ENCODE measurements at regions not wholly inside any gene's neighbourhood (a gene's known extent, or its start where the extent isn't known, plus 50 kb on each side); places are given as distances from the start of the nearest gene placed in this dataset.
A peak's percentile ranks its signal among the peaks of the same experiment; 100 is the strongest.
"Not testable (repeated sequence)": the region's sequence is repeated elsewhere in the genome, so short reads cannot be mapped to it uniquely, and the experiment has no call there.

- no peak for TF ChIP-seq CTCF (IDR thresholded peaks at IDR 0.05; ENCODE audit: unreplicated experiment)
- no peak overlapping the region for H3K27ac Mint-ChIP-seq (ENCODE audit: low read depth, unreplicated experiment)
- BruUV-seq (replicated peaks): no TSS peak
- peaks cover 6% of the 10 kb centered on the region for H3K4me1 Mint-ChIP-seq (ENCODE audit: insufficient read depth, unreplicated experiment)
- DNase-seq (ENCODE audit: unreplicated experiment): no peak
- H3K36me3 Mint-ChIP-seq (ENCODE audit: insufficient read depth, unreplicated experiment): no peaks in the 10 kb centered on the region
- intact Hi-C loops (cut with micrococcal nuclease): no loop called here
- H3K27me3 Mint-ChIP-seq (ENCODE audit: insufficient read depth, unreplicated experiment): no peaks in the 10 kb centered on the region
- no peaks in the 10 kb centered on the region for H3K9me3 Mint-ChIP-seq (ENCODE audit: unreplicated experiment)
- CTCF ChIA-PET: interaction anchor here (1.8 kb wide), 1 partner anchor 382 kb away, joined by 3 read pairs; no protein-coding TSS in a partner anchor
- POLR2A ChIA-PET: no interaction called here
- H3K4me3 Mint-ChIP-seq (ENCODE audit: unreplicated experiment): no peak overlapping the region
Measured at GRCh38 chr4:164350061-164350460, 403.9 kb upstream of the SMIM31 start.

- intact Hi-C loops (cut with micrococcal nuclease); H3K36me3 Mint-ChIP-seq (ENCODE audit: insufficient read depth, unreplicated experiment); H3K9me3 Mint-ChIP-seq (ENCODE audit: unreplicated experiment); H3K4me1 Mint-ChIP-seq (ENCODE audit: insufficient read depth, unreplicated experiment); BruUV-seq (replicated peaks); CTCF ChIA-PET; H3K27ac Mint-ChIP-seq (ENCODE audit: low read depth, unreplicated experiment); H3K27me3 Mint-ChIP-seq (ENCODE audit: insufficient read depth, unreplicated experiment); H3K4me3 Mint-ChIP-seq (ENCODE audit: unreplicated experiment); POLR2A ChIA-PET; DNase-seq (ENCODE audit: unreplicated experiment): not testable (repeated sequence)
Measured at GRCh38 chr4:164350716-164351115, 403.2 kb upstream of the SMIM31 start.

GRCh38 chr4:164357957-164358356, 396.0 kb upstream of the SMIM31 start:
- intact Hi-C loops (cut with micrococcal nuclease): no loop called here
- no peak overlapping the region for H3K27ac Mint-ChIP-seq (ENCODE audit: low read depth, unreplicated experiment)
- BruUV-seq (replicated peaks): no TSS peak
- peaks cover 5% of the 10 kb centered on the region for H3K4me1 Mint-ChIP-seq (ENCODE audit: insufficient read depth, unreplicated experiment)
- ChIA-PET CTCF (interaction anchor here (0.6 to 0.7 kb wide), 2 partner anchors 305 to 373 kb away, joined by 3 read pairs; no protein-coding TSS in a partner anchor), POLR2A (interaction anchor here (1.7 kb wide), 1 partner anchor 214 kb away, joined by 3 read pairs; no protein-coding TSS in a partner anchor)
- TF ChIP-seq CTCF (IDR thresholded peaks at IDR 0.05; ENCODE audit: unreplicated experiment): no peak
- DNase-seq (ENCODE audit: unreplicated experiment): peak; percentile 65
- no peaks in the 10 kb centered on the region for H3K9me3 Mint-ChIP-seq (ENCODE audit: unreplicated experiment)
- H3K36me3 Mint-ChIP-seq (ENCODE audit: insufficient read depth, unreplicated experiment): no peaks in the 10 kb centered on the region
- H3K4me3 Mint-ChIP-seq (ENCODE audit: unreplicated experiment): no peak overlapping the region
- no peaks in the 10 kb centered on the region for H3K27me3 Mint-ChIP-seq (ENCODE audit: insufficient read depth, unreplicated experiment)

GRCh38 chr4:164358400-164358799, 395.5 kb upstream of the SMIM31 start:
- no peak overlapping the region for H3K27ac Mint-ChIP-seq (ENCODE audit: low read depth, unreplicated experiment)
- no peaks in the 10 kb centered on the region for H3K9me3 Mint-ChIP-seq (ENCODE audit: unreplicated experiment)
- no peaks in the 10 kb centered on the region for H3K36me3 Mint-ChIP-seq (ENCODE audit: insufficient read depth, unreplicated experiment)
- TF ChIP-seq CTCF (IDR thresholded peaks at IDR 0.05; ENCODE audit: unreplicated experiment): no peak
- H3K4me3 Mint-ChIP-seq (ENCODE audit: unreplicated experiment): no peak overlapping the region
- POLR2A ChIA-PET: interaction anchor here (1.7 kb wide), 1 partner anchor 214 kb away, joined by 3 read pairs; no protein-coding TSS in a partner anchor
- no peaks in the 10 kb centered on the region for H3K27me3 Mint-ChIP-seq (ENCODE audit: insufficient read depth, unreplicated experiment)
- CTCF ChIA-PET: interaction anchor here (0.6 to 0.7 kb wide), 2 partner anchors 306 to 372 kb away, joined by 3 read pairs; no protein-coding TSS in a partner anchor
- H3K4me1 Mint-ChIP-seq (ENCODE audit: insufficient read depth, unreplicated experiment): peaks cover 5% of the 10 kb centered on the region
- DNase-seq (ENCODE audit: unreplicated experiment): no peak
- intact Hi-C loops (cut with micrococcal nuclease): no loop called here
- BruUV-seq (replicated peaks): no TSS peak

GRCh38 chr4:164359881-164360280, 394.1 kb upstream of the SMIM31 start:
- H3K9me3 Mint-ChIP-seq (ENCODE audit: unreplicated experiment): no peaks in the 10 kb centered on the region
- H3K36me3 Mint-ChIP-seq (ENCODE audit: insufficient read depth, unreplicated experiment): no peaks in the 10 kb centered on the region
- BruUV-seq (replicated peaks): no TSS peak
- no peaks in the 10 kb centered on the region for H3K27me3 Mint-ChIP-seq (ENCODE audit: insufficient read depth, unreplicated experiment)
- intact Hi-C loops (cut with micrococcal nuclease): no loop called here
- peaks cover 5% of the 10 kb centered on the region for H3K4me1 Mint-ChIP-seq (ENCODE audit: insufficient read depth, unreplicated experiment)
- no peak for DNase-seq (ENCODE audit: unreplicated experiment)
- ChIA-PET POLR2A (interaction anchor here (0.8 kb wide), 1 partner anchor 14 kb away, joined by 3 read pairs; no protein-coding TSS in a partner anchor), CTCF (interaction anchor here (2.1 kb wide), 1 partner anchor 18 kb away, joined by 5 read pairs; no protein-coding TSS in a partner anchor)
- H3K4me3 Mint-ChIP-seq (ENCODE audit: unreplicated experiment): no peak overlapping the region
- H3K27ac Mint-ChIP-seq (ENCODE audit: low read depth, unreplicated experiment): no peak overlapping the region
- TF ChIP-seq CTCF (IDR thresholded peaks at IDR 0.05; ENCODE audit: unreplicated experiment): no peak

Data from MCF 10A (cell line).